ENCODE measurements at regions not wholly inside any gene's neighbourhood (a gene's known extent, or its start where the extent isn't known, plus 50 kb on each side); places are given as distances from the start of the nearest gene placed in this dataset.

DNA sequence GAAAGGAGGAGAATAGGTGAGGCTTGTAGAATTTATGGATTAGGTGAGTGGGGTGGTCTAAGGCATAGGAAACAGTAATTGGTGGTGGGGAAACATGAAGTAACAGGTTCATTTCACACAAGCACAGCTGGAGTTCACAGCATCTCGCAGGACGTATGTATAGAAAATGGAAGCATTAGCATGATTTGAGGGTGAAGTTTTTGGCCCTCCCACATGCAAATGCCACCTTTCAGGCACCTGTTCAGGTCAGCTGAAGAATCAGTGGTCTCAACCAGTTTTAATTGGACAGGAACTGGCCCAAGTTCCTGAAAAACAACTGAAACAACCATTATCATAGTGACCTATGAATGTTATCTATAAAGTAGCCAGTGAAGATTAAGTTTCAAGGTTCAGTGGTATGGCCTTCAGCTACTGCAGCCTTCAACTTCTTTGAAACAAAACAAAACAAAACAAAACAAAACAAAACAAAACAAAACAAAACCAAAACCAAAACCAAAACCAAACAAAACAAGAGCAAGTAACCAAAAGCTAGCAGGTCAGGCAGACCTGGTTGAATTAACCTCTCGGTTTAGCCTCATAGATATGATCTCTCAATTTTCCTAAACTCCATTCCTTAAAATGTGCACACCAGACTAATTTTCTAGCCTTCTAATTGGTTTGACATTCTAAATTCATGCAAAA lies 102.1 kb upstream of the SPHKAP start:
- DNase-seq: no peak

DNA sequence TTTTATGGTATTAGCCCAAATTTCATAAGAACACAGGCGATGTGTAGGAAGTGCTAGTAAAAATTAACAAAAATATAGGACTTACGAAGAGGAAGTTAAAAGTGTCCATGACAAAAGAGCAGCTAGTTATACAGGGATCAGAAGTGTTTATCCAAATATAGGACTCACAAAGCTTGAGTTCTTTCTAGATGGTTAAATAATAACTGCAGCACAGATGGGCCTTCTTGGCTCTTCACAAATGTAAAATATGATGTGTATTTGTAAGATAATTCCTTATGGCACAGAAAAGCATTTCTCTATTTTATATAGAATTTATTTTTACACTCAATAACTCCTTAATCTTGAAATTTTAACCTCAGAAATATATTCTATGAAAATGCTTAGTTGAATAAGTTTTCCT lies 100.9 kb upstream of the SPHKAP start:
- DNase-seq: no peak

DNA sequence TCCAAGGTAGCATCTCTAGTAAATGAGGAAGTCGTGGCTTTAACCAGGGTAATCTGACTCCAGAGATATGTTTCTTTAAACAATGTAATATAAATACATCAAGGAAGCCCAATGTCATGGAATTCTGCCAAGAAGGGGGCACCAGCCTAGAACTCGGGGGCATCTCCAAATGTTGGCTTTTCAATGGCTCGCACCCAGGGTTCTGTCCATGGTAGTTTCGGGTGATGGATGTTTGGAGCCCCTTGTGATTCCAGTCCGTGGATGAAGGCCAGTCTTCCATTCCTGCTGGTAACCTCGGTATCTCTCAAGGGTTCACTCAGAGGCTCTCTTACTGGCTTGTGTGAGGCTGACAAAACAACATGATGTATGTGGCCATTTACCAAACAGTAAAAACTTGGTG lies 91.7 kb upstream of the SPHKAP start:
- DNase-seq: no peak

DNA sequence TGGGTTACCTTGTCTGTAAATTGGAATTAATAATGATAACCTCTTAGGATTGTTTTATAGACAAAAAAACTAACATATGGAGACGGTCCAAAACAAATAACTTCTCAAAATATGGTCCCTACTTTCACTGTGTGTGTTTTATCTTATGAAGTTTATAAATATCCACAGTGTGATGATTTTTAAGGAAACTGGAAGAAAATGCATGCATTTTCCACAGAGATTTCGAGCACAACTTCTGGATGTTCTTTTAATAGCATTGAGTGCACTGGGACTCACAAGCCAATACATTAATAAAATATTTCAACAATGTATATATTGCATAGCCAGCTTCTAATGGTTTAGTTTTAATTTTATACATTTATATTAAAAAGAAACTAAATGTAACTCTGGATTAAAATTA lies 87.9 kb upstream of the SPHKAP start:
- DNase-seq: no peak

DNA sequence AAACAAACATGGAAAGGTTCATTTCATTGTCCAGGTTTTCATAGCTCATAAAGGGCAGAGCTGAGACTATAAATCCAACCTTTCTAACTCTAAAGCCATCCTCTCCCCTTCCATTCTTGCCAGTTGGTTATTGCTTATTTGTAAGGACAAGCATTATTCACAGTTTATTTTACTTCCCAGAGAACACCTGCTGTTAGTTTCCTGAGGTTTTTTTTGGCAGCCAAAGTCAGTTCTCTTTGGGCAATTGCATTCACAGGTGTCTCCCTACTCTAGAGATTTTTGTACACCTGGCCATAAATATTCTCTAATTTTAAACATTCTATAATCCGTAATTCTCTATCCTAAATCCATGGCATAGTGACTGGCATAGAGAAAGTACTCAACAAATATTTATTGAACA lies 87.3 kb upstream of the SPHKAP start:
- no peak for DNase-seq

DNA sequence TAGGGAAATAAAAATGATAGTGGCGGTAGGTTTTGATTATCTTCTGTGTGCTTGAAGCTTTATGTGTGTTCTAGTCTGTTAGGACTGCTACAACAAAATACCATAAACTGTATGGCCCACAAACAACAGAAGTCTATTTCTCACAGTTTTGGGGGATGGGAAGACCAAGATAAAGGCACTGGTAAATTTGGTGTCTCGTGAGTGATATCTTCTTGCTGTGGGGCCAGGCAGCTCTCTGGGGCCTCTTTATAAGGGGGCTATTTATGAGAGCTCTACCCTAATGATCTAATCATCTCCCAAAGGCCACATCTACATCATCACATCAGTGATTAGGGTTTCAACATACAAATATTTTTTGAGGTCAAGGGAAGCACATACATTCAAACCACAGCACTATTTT lies 86.8 kb upstream of the SPHKAP start:
- no peak for DNase-seq

DNA sequence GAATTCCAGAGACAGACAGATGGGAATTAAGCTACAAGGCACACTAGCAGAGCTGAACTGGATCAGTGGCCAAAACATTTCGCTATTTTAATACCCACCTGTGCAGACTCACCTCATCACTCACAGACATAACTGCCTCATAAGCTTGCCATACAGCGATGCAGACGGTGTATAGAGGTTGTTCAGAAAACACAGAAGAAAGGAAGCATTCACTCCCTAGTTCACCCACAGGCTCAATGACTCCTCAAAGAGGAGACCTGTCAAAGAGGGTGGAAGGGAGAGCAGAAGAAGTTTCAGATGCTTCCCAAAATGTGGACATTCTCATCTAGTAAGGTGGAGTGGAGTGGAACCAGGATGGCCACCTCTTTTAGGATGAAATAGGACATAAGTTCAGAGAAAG lies 81.7 kb upstream of the SPHKAP start:
- DNase-seq: no peak

DNA sequence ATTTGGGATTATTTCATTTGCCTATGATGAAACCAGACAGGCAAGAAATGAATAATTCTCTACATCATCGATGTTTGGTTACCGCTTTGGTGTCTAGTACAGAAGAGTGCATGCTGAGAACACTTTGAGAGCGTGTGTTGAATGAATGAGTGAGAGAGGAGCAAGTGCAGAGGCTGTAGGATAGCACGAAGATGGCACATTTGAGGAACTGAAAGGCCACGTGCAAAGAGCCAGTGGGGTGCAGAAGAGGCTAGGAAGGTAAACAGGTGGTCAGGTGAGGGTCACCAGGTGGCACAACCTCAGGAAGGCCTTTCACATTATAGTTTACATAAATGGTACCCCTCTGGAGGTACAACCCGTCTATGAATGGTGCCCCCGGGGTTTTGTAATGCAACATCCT lies 80.1 kb upstream of the SPHKAP start:
- DNase-seq: no peak

DNA sequence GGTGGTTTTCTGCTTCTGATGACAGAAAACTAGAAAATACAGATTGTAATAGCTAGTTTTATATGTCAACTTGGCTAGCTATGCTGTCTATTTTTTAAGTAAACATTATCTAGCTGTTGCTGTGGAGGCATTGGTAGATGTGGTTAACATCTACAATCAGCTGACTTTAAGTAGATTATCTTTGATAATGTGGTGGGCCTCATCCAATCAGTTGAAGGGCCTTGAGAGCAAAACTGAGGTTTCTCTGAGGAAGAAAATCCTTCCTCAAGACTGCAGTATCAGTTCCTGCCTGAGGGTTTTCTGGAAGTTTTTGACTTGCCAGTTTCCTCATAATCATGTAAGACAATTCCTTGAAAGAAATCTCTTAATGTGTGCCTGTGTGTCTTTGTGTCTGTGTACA lies 75.9 kb upstream of the SPHKAP start:
- no peak for DNase-seq

DNA sequence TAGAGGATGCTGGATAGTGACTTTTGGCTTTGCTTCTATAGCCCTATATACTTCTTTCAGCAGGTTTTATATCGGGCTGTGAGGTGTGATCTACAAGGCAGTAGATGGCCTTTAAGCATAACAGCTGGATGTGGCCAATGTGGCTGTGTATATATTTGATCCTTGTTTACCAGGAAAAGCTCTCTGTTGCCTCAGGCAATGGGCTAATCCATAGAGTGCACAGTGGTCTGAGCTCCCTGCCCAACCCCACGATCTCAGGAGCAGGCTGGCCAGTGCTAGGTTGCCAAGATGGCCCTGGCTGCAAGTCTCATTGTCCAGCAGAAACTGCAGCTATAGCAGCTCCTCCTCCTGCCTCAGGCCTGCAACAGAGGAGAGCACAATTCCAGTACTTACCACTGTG lies 72.3 kb upstream of the SPHKAP start:
- no peak for DNase-seq

DNA sequence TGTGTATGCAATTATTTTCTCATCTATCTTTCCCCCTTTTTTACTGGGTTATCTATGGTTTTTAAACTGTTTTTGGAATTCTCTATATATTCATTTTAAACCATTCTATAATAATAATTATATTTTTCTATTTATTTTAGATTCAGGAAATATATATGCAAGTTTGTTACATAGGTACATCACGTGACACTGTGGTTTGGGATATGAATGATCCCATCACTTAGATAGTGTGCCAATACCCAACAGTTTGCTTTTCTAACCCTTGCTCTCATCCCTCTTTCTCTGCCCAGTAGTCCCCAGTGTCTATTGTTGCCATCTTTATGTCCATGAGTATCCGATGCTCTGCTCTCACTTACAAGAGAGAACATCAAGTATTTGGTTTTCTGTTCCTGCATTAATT lies 65.8 kb upstream of the SPHKAP start:
- DNase-seq: no peak

DNA sequence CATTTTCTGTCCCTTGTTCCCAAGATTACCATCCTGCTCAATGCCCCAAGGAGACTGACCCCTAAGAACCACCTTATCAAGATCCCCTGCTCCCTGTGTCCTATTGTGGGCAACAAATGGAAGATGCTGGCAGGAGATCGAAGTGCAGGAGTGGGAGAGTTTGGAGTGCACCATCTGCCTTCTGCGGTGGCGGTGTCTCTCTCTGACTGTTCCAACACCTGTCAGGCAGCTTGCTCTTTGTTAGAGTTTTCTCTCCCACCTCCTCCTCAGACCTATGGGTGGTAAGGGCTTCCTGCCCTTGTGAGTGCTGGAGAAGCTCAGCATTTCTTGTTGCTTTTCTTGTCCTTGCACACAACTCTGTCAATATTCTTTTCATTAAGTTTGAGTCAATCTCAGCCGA lies 64.1 kb upstream of the SPHKAP start:
- DNase-seq: no peak

DNA sequence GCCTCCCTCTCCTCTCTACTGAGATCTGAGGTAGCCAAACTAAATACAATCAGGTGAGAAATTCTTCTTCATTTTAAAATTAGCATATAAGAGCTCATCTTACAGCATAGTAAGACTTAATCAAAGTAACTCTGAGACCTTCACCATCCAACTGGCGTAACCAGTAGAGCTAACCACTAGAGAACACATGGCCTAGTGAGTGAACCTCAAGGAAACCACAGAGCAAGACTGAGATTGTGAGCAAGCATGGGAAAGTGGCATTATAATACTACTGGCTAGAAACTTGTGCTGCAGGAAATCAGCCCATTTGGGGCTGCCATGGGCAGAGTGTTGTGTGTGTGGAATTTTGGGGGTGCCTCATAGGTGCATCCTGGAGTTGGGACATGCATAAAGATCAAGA lies 61.1 kb upstream of the SPHKAP start:
- no peak for DNase-seq

DNA sequence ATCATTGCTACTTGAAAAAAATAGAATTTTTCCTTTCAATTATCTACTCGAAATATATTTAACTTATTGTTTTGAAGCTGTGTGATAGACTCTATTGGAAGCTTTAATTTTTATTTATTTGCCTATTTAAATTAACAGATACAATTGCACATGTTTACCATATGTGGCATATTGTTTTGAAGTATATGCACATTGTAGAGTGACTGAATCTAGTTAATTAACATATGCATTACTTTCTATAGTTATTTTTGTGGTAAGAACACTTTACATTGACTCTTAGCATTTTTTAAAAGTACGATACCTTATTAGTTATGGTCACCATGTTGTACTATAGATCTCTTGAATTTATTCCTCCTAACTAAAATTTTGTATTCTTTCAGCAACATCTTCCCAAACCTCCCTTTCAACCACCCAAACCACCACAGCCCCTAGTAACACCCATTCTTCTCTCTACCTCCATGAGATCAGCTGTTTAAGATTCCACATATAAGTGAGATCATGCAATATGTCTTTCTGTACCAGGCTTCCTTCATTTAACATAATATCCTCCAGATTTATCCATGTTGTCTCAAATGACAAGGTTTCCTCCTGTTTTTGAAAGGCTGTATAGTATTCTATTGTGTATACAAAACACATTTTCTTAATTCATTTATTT lies 58.5 kb upstream of the SPHKAP start:
- no peak for DNase-seq

DNA sequence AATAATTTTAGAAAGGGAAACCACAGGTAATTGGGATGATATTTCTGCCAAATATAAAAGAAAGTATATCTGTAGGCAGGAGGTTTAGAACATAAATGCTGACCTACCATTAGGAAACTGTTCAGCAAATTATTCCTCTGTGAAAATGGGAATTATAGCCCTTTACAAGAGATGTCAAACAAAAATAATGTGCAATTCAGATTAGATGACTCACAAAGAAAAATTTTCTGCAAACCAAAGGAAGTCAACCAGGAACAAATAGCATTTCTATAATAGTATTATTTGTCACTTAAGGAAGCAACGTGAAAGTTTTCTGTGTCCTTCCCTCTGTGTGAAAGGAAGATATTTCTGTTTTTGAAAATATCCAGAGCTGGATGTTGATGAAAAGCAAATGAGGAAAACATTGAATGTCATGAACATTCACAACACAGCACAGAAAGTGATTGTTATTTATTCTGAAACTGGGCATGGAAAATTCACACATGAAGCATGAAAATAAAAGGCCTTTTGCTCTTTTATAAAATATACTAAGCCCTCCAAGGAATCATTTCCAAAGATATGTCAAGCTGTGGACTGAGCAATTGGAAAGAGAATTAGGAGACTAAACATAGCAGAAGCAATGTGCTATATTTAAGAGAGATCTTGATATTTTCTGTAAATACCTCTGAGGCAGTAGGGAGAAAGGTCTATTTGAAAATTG lies 57.9 kb upstream of the SPHKAP start:
- no peak for DNase-seq

All from hindlimb muscle (tissue), 1 donor.